WERI-Rb-1 (cell line): ENCODE measurements at regions not wholly inside any gene's neighbourhood (a gene's known extent, or its start where the extent isn't known, plus 50 kb on each side); places are given as distances from the start of the nearest gene placed in this dataset.

Source experiments
- DNase-seq: peaks from one replicate; pipeline ENCODE4 v3.0.0-alpha.2; 2020
- H3K27ac ChIP-seq: fragments of 250-450 bp; sonication (Bioruptor Pico); 2 replicates; pipeline ENCODE4 v1.5.1; 2020; ENCODE audit warnings: mild to moderate bottlenecking, moderate library complexity
- H3K27me3 ChIP-seq: fragments of 250-450 bp; sonication (Bioruptor Pico); 2 replicates; pipeline ENCODE4 v1.5.1; 2021; ENCODE audit warnings: mild to moderate bottlenecking, low read depth, moderate library complexity; ENCODE audit not compliant: insufficient read depth, severe bottlenecking
- H3K36me3 ChIP-seq: fragments of 250-450 bp; sonication (Bioruptor Pico); 2 replicates; pipeline ENCODE4 v1.5.1; 2020; ENCODE audit warnings: mild to moderate bottlenecking, moderate library complexity
- H3K4me3 ChIP-seq: 2 replicates; pipeline ENCODE4 v1.5.1; 2011; ENCODE audit warnings: low read depth, mild to moderate bottlenecking, control low read depth, low read length
- H3K9me3 ChIP-seq: fragments of 250-450 bp; sonication (Bioruptor Pico); 2 replicates; pipeline ENCODE4 v1.5.1; 2021; ENCODE audit warnings: mild to moderate bottlenecking, moderate library complexity; ENCODE audit not compliant: severe bottlenecking
- CTCF ChIP-seq: IDR thresholded peaks from 2 replicates; pipeline ENCODE4 v1.5.1; 2011; ENCODE audit warnings: low read depth, mild to moderate bottlenecking, control low read depth, inconsistent platforms, low read length

- H3K36me3 ChIP-seq, result no peaks in the 10 kb centered on the region
- no peaks in the 10 kb centered on the region for H3K9me3 ChIP-seq
- H3K27ac ChIP-seq, result no peak overlapping the region
- no peak for TF ChIP-seq CTCF
- no peak overlapping the region for H3K4me3 ChIP-seq
- H3K27me3 ChIP-seq, result no peaks in the 10 kb centered on the region
- DNase-seq, result no peak
Observed at GRCh38 chr14:30340495-30340894, 218.5 kb upstream of the G2E3 start.

GRCh38 chr14:30345511-30345910 is 213.4 kb upstream of the G2E3 start:
- no peaks in the 10 kb centered on the region for H3K36me3 ChIP-seq
- H3K9me3 ChIP-seq, result no peaks in the 10 kb centered on the region
- no peak for DNase-seq
- H3K27ac ChIP-seq, result no peak overlapping the region
- H3K27me3 ChIP-seq, result no peaks in the 10 kb centered on the region
- no peak overlapping the region for H3K4me3 ChIP-seq
- TF ChIP-seq CTCF, result no peak

- H3K36me3 ChIP-seq, result no peaks in the 10 kb centered on the region
- H3K4me3 ChIP-seq, result no peak overlapping the region
- no peaks in the 10 kb centered on the region for H3K9me3 ChIP-seq
- DNase-seq, result no peak
- H3K27me3 ChIP-seq, result no peaks in the 10 kb centered on the region
- no peak for TF ChIP-seq CTCF
- H3K27ac ChIP-seq, result no peak overlapping the region
Observed at GRCh38 chr14:30348445-30348844, 210.5 kb upstream of the G2E3 start.

GRCh38 chr14:30349520-30349919 is 209.4 kb upstream of the G2E3 start:
- no peak for DNase-seq
- H3K27ac ChIP-seq, result no peak overlapping the region
- TF ChIP-seq CTCF, result no peak

GRCh38 chr14:30354439-30354838 is 204.5 kb upstream of the G2E3 start:
- no peak overlapping the region for H3K4me3 ChIP-seq
- no peak for TF ChIP-seq CTCF
- DNase-seq, result no peak
- no peaks in the 10 kb centered on the region for H3K36me3 ChIP-seq
- no peak overlapping the region for H3K27ac ChIP-seq
- no peaks in the 10 kb centered on the region for H3K27me3 ChIP-seq
- H3K9me3 ChIP-seq, result no peaks in the 10 kb centered on the region

More at GRCh38 chr14:30349520-30349919, 209.4 kb upstream of the G2E3 start:
- H3K27me3 ChIP-seq, result no peaks in the 10 kb centered on the region
- H3K9me3 ChIP-seq, result no peaks in the 10 kb centered on the region
- H3K36me3 ChIP-seq, result no peaks in the 10 kb centered on the region
- no peak overlapping the region for H3K4me3 ChIP-seq

GRCh38 chr14:30355431-30355913 is 203.5 kb upstream of the G2E3 start:
- DNase-seq, result peak; percentile 26
- no peak overlapping the region for H3K27ac ChIP-seq

More at GRCh38 chr14:30355431-30355913, 203.5 kb upstream of the G2E3 start:
- H3K36me3 ChIP-seq, result no peaks in the 10 kb centered on the region
- H3K4me3 ChIP-seq, result no peak overlapping the region
- TF ChIP-seq CTCF, result no peak
- H3K9me3 ChIP-seq, result no peaks in the 10 kb centered on the region
- H3K27me3 ChIP-seq, result no peaks in the 10 kb centered on the region
